ENCODE measurements at regions not wholly inside any gene's neighbourhood (a gene's known extent, or its start where the extent isn't known, plus 50 kb on each side); places are given as distances from the start of the nearest gene placed in this dataset.

GRCh38 chr10:10292501-10292900 lies 725.2 kb upstream of the CELF2 start:
- H2AFZ ChIP-seq (replicated peaks; ENCODE audit: low read length, poor library complexity) = no peak overlapping the region
- no peak overlapping the region for H3K4me2 ChIP-seq (ENCODE audit: low read depth, low read length)
- dilution Hi-C loops (cut with HindIII; ENCODE audit: low sequenced_read_pairs, unreplicated experiment) = no loop called here
- no peak overlapping the region for H3K56ac ChIP-seq (ENCODE audit: extremely low read depth, insufficient read depth, low read length)
- BruUV-seq (replicated peaks) = no TSS peak
- intact Hi-C loops (cut with micrococcal nuclease) = no loop called here
- ChIA-PET POLR2A (ENCODE audit: unreplicated experiment) (no interaction called here), CTCF (no interaction called here)
- H3K14ac ChIP-seq (replicated peaks; ENCODE audit: low read depth, low read length) = no peak overlapping the region
- H3K27me3 ChIP-seq (ENCODE audit: control insufficient read depth, insufficient read depth, low read length) = no peaks in the 10 kb centered on the region
- in situ Hi-C loops (cut with MboI; ENCODE audit: low sequenced_read_pairs) = no loop called here
- H4K20me1 ChIP-seq (ENCODE audit: insufficient read depth, low read length) = no peaks in the 10 kb centered on the region
- WGBS, 2 experiments (ENCODE audit: extremely low coverage in 2 of 2, insufficient read length in 1 of 2) = no CpG with 5 or more reads among the region's 4 CpGs
- no peak overlapping the region for H2AK9ac ChIP-seq (replicated peaks; ENCODE audit: low read depth, low read length, poor library complexity)
- no peaks in the 10 kb centered on the region for H3K79me1 ChIP-seq (ENCODE audit: low read depth in 1 of 2, low read length in 2 of 2)
- no peak overlapping the region for H2AK5ac ChIP-seq (ENCODE audit: low read depth, low read length)
- no peaks in the 10 kb centered on the region; the same call in 1 of the 2 replicates for H3K4me1 ChIP-seq (ENCODE audit: control insufficient read depth, insufficient read depth, low read length)
- H4K5ac ChIP-seq (ENCODE audit: low read depth, low read length) = no peak overlapping the region
- H3K36me3 ChIP-seq (ENCODE audit: control insufficient read depth, insufficient read depth, low read length) = no peaks in the 10 kb centered on the region
- H3K23ac ChIP-seq (ENCODE audit: low read depth, low read length) = no peak overlapping the region
- DNase-seq (no peak), ATAC-seq (ENCODE audit: low read depth) (no peak)
- no peak overlapping the region for H2BK120ac ChIP-seq (ENCODE audit: low read depth, low read length)
- no peak for TF ChIP-seq BHLHE40 (IDR thresholded peaks at IDR 0.05; ENCODE audit: low read depth, low read length)
- no peak for TF ChIP-seq MAFK (IDR thresholded peaks at IDR 0.05; ENCODE audit: low read depth, low read length)
- TF ChIP-seq ELK1 (IDR thresholded peaks at IDR 0.05; ENCODE audit: borderline replicate concordance, low read depth, low read length) = no peak
- TF ChIP-seq MXI1 (IDR thresholded peaks at IDR 0.05; ENCODE audit: borderline replicate concordance, low read depth, low read length) = no peak
- no peak for TF ChIP-seq NFE2L2 (IDR thresholded peaks at IDR 0.05; ENCODE audit: low read depth, low read length)
- TF ChIP-seq CEBPB (IDR thresholded peaks at IDR 0.05; ENCODE audit: low read depth, low read length) = no peak
- no peak for TF ChIP-seq RFX5 (IDR thresholded peaks at IDR 0.05; ENCODE audit: low read depth, low read length)
- TF ChIP-seq SMC3 (IDR thresholded peaks at IDR 0.05; ENCODE audit: low read depth, low read length) = no peak
- no peak overlapping the region for H4K8ac ChIP-seq (ENCODE audit: low read depth in 2 of 2, low read length in 2 of 2)
- H2BK15ac ChIP-seq (ENCODE audit: low read depth, low read length) = no peak overlapping the region
- H3K27ac ChIP-seq (ENCODE audit: insufficient read depth, low read length) = no peak overlapping the region
- H3K4me3 ChIP-seq (ENCODE audit: insufficient read depth, low read depth, low read length) = no peak overlapping the region
- no peak overlapping the region for H3K4ac ChIP-seq (ENCODE audit: low read depth, low read length)
- no peak overlapping the region for H3K9ac ChIP-seq (ENCODE audit: low read depth, low read length)
- 0 out of 2 replicates have a peak, but pooled peaks cover 5% of the 10 kb centered on the region for H3K9me1 ChIP-seq (ENCODE audit: insufficient read depth, low read length)
- no peak overlapping the region for H2BK20ac ChIP-seq (ENCODE audit: low read depth, low read length)
- H4K91ac ChIP-seq (ENCODE audit: insufficient read depth, low read depth, low read length) = no peak overlapping the region
- no peaks in the 10 kb centered on the region for H3K9me3 ChIP-seq (ENCODE audit: control insufficient read depth, insufficient read depth, low read length)
- H3K18ac ChIP-seq (ENCODE audit: low read depth, low read length) = no peak overlapping the region
- H2BK5ac ChIP-seq (ENCODE audit: low read depth, low read length, poor library complexity, severe bottlenecking) = no peak overlapping the region

All from IMR-90 (cell line).